ENCODE measurements at regions not wholly inside any gene's neighbourhood (a gene's known extent, or its start where the extent isn't known, plus 50 kb on each side); places are given as distances from the start of the nearest gene placed in this dataset.
A peak's percentile ranks its signal among the peaks of the same experiment; 100 is the strongest.

DNA sequence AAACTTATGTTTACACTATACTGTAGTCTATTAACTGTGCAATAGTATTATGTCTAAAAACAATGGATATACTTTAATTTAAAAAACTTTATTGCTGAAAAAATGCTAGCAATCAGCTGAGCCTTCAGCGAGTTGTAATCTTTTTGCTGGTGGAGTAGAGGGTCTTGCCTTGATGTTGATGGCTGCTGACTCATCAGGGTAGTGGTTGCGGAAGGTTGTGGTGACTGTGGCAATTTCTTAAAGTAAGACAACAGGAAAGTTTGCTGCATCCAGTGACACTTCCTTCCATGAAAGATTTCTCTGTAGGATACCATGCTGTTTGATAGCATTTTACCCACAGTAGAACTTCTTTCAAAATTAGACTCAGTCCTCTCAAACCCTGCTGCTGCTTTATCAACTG lies 234.7 kb upstream of the CSF3R start:
- no peak for DNase-seq

DNA sequence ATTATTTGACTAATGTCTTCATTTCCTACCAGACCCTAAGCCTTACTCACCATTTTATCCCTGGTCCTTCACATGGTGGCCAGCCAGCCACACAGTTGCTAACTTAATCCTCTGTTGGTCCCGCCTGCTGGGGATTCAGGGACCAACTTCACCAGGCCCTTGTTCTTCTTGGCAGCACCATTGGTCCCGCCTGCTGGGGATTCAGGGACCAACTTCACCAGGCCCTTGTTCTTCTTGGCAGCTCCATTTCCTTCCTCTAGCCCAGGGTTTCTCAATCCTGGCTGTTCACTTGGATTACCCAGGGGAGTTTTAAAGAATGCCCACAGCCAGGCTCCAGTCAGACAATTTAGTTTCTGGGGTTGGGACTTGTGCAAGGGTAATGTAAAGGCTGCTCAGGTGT lies 233.1 kb upstream of the CSF3R start:
- no peak for DNase-seq

DNA sequence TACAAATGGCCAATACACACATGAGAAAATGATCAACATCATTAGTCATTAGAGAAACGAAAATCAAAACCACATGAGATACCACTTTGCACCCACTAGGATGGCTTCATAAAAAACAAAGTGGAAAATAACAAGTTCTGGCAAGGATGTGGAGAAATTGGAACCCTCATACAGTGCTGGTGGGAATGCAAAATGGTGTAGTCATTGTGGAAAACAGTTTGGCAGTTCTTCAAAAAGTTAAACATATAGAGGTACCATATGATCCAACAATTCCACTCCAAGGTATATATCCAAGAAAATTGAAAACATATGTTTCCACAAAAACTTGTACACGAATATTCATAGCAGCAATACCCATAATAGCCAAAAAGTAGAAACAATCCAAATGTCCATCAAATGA lies 231.6 kb upstream of the CSF3R start:
- no peak for DNase-seq

DNA sequence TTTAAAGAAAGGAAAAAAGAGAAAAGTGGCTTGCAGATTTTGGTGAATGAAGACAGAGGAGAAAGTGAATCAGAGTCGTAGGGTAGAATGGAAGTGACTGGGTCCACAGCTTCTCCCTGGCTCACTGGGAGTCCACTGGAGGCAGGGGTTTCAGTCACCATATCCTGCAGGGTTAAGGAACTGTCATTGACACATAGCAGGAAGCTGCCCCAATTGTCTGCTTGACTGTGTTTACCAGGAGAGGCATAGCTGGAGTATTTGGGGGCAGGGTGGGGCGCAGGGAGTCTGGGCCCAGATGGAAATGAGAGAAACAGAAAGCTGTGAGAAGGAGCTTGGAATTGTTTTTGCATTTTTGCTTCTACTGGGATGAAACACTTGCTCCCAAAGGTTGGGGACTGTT lies 228.8 kb upstream of the CSF3R start:
- no peak for DNase-seq

DNA sequence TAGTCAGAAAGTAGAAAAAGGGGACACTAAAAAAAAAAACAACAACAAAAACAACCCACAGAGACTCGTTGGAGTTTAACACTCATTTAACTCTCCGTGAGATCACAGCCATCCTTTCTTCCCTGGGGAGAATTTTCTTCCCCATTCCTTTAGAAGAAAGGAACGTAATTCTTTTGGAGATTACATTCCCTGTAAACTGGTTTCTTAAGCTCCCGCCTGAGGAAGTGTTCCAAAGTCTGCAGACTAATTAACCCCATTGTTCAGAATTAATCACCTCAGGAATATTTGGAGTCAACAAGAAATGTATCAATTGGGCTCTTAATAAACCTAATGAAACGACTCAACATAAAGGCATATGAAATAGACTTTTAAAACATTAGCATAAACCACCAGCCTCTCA lies 228.2 kb upstream of the CSF3R start:
- no peak for DNase-seq

DNA sequence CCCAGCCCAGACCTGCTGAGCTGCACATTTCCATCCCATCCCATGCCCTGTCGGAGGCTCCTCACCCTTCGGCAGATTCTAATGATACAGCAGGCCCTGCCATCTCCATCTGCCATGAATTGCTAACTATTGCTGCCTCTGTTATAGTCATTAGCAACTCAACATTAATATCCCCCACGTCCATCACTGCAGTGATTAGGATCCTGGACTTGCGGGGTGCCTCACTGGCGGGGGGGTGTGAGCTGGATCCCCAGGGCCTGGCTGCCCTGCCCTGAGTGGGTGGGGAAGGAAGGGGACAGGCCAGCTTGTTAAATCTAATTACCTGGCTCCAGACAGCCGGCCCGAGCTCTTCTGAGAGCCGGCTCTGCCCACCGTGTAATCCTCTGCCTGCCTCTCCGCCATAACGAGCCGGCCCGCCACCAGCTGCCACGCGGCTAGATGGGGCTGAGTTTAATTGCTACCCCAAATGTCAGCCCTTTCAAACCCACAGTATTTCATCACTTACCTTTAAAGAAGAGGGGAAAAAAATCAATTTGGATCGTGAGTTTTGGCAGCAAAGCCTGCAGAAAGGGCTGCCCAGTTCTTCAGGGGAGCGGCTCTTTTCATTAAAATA lies 227.3 kb upstream of the CSF3R start:
- no peak for DNase-seq

DNA sequence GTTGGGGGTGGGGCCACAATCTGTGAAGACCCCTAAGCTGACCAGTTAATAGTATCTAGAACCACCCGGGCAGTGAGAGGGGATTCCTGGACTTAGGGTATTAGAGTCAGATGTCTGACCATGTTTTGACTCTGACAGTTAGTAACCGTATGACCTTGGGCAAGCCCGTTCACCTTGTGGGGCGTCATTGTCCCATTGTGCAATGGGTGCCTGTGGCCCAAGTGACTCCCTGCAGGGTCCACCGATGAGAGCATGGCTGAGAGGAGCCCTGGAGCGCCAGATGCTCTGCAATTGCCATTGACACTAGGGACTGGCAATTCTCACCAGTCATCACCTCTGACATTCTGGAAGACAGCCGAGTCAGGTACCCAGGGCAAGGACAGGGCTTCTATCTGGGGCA lies 225.9 kb upstream of the CSF3R start:
- DNase-seq = no peak

DNA sequence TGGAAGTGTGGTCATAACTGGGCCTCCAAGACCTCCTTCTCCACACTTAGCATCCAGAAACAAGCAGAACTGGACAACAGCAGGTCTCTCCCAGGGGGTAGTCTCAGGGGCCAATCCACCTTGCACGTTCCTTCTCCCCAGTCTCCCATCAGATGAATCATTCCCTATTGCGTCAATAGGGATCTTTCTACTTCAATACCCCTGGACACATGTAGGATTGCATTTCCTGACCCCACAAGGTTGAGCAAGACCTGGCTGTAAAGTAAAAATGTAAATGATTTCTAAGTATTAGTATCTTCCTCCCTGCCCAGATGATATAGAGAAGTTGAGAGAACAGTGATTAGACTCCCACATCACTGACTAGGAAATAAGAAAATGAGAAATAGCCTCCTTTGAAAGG lies 224.5 kb upstream of the CSF3R start:
- no peak for DNase-seq

DNA sequence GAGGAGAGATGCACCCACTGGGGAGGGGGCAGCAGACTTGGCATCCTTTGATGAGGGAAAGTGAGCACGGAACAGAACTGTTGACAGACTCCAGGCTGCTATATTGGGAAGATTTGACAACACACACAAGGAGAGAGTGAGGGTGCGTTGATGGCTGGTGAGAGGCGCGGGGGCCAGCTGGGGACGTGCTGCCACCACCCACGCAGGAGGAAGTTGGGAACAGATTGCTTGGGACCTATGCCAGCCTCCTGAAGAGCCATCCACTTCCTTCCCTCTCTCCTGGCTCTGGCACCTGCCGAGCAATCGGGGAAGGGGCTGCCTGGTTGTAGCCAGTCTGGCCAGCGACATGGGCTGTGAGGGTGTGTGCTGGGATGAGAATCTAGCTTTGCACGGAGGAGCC lies 223.7 kb upstream of the CSF3R start:
- DNase-seq = no peak

DNA sequence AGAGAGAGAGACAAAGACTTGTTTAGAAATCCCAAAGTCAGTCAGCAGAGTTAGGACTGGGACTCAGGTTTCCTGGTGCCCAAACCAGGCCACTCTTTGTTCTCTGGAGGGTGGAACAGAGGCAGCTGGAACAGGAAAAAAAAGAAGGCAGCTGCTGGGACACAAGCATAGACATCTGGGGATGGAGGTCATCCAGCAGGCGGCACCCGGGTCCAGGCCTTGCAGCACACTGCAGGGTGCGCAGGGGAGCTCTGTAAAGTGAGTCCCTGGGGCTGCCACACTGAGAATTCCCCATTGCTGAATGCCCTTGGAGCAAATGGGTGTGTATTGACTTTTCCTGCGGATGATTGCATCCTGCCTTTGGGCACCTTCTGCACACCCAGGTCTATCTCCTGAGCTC lies 222.9 kb upstream of the CSF3R start:
- DNase-seq = no peak

DNA sequence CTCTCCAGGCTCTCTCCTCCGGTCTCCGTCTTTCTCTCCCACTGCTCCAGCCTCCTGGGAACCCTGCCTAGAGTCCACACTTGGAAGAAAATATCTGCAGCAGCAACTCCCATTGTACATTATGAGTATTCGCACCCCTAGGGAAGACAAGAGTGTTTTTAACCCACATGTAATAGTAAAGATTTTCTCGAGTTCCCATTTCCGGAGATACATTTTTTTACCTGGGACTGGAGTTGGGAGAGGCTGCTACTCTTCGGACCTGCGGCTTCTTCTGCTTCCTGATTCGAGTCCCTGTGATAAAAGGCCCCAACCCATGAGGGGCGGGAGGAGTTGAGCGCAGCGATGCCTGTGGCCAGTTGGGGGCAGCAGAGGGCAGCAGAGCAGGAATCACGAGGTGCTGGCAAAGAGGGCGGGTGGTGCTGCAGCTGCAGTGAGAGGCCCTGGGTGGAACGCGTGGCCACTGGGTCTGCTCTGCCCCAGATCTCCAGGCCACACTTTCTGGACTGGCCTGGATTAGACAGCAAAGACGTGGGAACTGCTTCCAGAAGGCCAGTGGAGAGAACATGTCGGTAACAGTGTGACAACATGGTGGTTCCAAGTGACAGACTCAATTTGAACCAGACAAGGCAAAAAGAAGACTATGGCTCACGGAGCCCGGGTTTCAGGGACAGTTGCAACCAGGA lies 221.0 kb upstream of the CSF3R start:
- DNase-seq = peak; percentile 40 to 54

DNA sequence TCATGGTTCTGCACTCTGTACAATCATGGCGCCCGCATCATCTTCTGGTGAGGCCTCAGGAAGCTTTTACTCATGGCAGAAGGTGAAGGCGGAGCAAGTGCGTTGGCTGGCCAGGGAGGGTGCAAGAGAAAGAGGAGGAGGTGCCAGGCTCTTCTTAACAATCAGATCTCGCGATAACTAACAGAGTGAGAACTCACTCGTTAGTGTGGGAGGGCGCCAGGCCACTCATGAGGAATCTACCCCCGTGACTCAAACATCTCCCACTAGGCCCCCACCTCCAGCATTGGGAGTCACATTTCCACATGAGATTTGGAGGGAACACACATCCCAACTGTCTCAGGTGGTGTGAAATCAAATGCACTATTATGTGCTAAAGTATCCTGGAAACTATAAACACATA lies 220.2 kb upstream of the CSF3R start:
- DNase-seq = no peak

DNA sequence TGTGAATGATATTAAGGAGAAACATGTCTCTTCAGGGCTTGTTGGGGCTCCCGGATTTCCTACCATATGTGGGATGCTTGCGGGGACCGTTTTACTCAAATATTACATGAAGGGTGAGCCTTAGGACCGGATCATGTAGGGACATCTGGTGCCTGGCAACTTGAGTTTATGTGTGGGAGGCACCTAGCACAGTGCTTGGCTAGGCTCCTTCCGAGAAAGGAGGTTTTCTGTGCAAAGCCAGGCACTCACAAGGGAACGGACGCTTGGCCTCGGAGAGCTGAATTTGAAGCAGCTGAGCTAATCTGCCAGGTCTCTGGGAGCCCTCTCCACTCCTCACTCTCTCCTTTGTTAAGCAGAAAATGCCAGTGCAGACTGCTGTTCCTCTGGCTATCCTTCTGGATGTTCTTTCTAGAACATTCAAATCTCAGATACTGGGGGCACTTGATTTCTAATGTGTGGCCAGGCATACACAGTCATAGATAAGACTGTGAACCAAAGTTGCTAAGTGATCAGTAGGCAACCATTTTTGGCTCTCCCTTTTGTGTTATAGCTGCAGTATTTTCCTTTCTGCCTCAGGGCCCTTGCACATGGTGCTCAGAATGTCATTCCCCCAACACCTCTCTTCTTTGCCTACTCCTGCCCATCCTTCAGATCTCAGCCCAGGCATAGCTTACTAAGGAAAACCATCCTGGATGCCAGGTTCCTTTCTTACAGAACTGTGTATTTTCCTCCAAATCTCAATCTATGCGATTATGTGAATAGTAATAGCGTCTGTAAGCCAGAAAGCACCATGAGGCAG lies 216.6 kb upstream of the CSF3R start:
- no peak for DNase-seq

DNA sequence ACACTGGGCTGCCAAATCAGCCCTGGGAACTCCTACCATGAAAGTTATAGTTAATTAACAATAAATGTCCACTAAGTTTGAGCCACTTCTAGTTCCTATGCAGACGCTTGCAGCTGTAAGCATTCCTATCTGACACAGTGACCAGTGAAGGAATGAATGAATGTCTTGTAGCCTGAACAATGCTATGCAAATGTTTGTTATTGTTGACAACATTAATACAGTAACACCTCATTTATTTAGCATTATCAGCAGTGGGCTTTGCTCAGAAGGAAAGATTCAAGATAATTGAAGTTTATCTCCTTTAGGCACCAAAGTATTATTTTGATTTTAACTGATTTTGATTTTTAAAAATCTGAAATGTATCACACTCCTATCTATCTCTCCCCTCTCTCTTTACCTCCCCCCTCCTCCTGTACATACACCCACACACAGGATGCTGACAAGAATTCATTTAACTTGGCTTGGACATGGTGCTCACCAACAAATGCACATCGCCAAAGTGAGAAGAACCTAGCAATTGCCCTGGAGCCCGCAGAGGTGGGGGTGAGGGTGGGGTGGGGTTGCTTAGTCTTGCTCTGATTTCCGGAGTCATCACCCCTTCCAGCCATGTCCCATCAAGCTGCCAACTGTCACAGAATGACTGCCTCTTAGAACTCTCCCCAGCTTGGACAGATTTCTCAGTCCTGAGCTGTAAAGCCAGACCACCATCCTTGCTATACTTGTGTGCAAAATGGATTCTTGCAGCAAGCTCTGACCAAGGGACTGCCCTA lies 215.3 kb upstream of the CSF3R start:
- no peak for DNase-seq

DNA sequence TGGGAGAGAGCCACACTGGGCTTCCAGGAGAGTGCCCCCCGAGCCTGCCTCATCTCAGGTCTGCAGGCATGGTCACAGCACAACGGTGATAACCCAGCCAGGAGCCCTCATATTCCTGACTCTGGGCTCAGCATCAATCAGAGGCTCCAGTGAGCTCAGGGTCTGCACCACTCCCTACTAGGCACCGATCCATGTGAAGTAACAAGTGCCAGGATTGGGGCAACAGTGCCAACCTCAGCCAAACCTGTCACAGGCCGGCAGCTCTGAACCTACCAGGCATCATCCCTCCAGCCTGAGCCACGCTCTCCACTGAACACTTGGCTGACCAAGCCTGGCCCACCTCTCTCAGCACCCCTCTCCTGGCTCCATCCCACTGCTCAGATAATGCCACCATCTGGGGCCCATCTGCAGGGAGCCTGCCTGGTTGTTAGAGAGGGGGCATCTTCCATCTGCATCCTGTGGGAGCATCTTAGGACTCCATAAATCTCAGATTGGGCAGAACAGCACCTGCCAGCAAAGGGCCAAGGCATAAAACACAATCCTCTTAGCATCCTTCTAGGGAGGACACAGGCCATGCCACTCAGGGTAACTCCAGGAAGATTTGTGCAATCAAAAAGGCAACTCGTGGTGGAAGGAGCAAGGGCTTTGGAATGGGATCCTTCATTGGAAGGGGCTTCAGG lies 213.7 kb upstream of the CSF3R start:
- no peak for DNase-seq

DNA sequence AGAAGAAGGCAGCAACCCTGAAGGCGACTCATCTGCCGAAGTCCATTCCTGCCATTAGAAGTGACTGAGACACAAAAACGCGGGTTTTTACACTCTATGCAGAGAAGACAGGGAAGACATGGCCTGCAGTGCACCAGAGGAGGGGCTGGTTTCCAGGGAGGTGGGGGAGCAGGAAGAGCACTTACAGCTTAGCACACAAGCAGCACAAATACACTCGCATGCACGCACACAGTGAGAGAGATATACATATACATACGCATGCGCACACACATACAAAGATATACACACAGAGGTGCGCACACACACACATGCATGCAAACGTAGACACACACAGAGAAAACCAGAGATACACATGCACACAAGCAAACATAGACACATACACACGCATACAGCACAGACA lies 210.9 kb upstream of the CSF3R start:
- no peak for DNase-seq

DNA sequence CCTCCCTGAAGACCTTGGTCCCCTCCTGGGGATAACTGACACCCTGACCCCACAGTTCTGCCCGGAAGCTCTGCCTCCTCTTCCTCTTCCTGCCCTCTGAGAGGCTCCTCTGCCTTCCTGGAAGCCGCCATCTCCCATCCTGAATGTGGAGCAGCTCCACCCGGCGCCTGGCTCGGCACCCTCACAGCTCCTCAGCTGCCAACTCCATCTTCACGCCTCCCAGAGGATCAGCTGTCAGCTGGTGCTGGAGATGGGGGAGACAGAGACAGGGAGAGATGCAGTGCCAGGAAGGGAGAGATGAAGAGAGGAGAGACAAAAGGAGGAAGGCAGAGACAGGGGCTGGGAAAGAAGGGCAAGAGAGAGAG lies 210.4 kb upstream of the CSF3R start:
- DNase-seq = no peak

DNA sequence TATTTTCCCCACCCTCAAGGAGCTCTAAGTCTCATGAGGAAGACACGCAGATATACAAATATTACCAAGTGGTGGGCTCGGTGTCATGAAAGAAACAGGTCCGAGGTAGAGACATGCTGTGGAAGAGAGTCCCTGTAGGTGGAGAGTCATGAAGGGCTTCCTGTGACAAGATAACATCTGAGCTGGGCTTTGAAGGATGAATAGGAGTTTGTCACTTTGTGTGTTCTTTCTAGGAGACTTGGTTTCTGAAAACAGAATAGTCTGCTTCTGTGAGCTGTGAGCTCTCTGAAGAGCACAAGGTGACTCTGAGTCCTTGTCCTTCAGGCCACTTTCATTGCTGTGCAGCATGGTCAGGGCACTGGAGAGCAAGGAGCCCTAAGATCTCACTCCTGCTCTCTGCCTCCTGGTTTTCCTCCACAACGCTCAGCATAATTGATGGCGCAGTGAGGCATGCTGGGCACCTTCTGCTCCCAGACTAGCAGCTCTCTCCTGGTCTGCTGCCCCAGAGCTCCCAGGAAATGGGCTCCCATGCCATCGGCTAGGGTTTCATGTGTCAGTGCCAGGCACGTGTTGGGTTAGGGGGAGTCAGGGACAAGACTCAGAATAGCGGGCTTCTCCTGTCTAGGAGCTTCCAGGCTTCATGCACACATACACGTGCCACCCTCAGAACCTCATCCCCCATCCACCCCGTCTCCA lies 209.9 kb upstream of the CSF3R start:
- DNase-seq = no peak

DNA sequence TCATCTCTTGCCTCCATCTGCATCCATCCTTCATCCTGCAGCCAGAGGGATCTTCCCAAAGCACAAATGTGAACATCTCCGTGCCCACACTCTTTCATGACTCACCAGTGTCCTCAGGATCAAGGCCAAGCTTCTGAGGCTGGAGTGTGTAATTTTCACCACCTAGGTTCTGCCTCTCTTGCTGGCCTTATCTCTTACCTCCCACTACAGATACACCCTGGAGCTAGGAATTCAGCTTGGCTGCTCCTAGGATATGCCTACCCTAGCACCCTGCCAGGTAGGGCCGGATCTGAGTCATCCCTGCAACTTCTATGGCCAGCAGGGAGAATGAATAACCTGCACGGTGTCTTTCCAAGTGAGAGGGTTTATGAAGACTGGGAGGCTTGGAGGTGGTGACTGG lies 208.7 kb upstream of the CSF3R start:
- DNase-seq = no peak

DNA sequence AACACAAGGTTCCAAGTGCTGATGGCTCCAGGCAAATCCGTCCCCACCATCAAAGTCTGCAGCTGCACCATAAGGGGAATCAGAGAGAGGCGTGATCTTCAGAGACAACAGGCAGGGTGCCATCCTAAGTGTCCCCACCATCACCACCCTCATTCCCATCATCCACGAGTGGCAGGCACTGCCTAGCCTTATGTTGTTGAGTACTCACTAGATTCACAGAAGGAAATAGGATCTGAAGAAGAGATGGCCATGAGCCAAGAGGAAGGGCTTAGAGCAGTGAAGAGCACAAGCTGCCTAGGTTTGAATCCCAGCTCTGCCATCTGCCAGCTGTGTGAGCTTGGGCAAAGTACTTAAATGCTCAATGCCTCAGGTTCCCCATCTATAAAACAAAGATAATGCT lies 207.3 kb upstream of the CSF3R start:
- no peak for DNase-seq

DNA sequence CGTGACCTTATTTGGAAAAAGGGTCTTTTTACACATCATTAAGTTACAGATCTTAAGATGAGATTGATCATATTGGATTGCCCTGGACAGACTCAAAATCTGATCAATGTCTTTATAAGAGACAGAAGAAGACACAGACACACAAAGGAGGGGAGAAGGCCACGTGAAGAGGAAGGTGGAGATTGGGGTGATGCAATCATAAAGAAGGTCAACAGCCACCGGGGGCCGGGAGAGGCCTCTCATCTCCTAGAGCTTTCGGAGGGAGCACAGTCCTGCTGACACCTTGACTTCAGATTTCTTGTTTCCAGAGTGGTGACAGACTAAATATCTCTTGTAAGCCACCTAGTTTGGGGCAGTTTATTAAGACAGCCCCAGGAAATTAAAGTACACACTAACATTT lies 204.6 kb upstream of the CSF3R start:
- no peak for DNase-seq

DNA sequence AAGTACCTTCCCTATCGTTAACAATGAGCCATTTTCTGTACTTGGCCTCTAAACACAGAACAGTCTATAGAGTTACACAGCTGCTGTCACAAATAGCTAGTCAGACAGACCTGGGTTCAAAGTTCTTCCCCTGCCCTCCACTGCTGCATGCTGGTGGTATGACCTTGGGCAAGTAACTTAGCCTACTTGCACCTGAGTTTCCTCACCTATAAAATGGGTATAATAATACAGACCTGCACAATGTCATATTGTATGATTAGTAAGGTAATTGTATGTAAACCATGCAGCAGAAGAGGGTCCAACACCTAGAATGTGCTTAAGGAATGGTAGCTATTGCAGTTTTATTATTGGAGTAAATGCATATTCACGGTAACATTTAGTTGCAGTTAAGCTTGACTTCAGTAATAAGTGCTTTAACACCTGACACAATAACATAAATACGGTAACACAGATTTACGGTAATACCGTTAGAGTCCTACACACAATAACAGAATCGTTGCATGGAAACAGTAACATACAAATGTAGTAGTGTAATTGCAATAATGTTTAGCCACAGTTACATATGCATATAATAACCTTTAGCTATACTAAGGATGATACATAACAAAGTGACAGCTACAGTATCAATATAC lies 193.3 kb upstream of the CSF3R start:
- no peak for DNase-seq
